GM12875 (cell line): ENCODE measurements at regions not wholly inside any gene's neighbourhood (a gene's known extent, or its start where the extent isn't known, plus 50 kb on each side); places are given as distances from the start of the nearest gene placed in this dataset.
"Not testable (repeated sequence)": the region's sequence is repeated elsewhere in the genome, so short reads cannot be mapped to it uniquely, and the experiment has no call there.

Experiments
- H3K4me3 ChIP-seq: one replicate; pipeline ENCODE4 v1.5.1; 2011; ENCODE audit warnings: low read depth, low read length, control low read depth
- CTCF ChIP-seq: IDR thresholded peaks from 2 replicates; pipeline ENCODE4 v1.5.1; 2011; ENCODE audit warnings: low read depth, mild to moderate bottlenecking, control low read depth, inconsistent platforms, low read length, moderate library complexity, borderline replicate concordance; ENCODE audit not compliant: insufficient read depth

GRCh38 chr5:116727248-116727647, 152.6 kb upstream of the SEMA6A start:
- H3K4me3 ChIP-seq = no peak overlapping the region
- TF ChIP-seq CTCF = no peak

DNA sequence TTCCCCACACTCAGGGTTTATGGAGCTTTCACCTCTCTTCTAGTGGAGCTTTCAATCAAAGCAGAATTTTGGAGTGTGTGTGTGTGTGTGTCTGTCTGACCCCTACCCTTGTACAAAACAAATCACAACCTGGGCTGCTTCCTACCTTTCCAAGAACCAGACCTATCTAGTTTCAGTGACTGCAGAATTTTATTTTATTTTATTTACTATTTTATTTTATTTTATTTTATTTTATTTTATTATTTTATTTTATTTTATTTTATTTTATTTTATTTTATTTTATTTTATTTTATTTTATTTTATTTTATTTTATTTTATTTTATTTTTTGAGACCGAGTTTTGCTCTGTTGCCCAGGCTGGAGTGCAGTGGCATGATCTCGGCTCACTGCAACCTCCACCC, 151.6 kb upstream of the SEMA6A start:
- not testable (repeated sequence) for H3K4me3 ChIP-seq

GRCh38 chr5:116724971-116725370, 150.3 kb upstream of the SEMA6A start:
- H3K4me3 ChIP-seq = no peak overlapping the region
- no peak for TF ChIP-seq CTCF

GRCh38 chr5:116722651-116723050, 148.0 kb upstream of the SEMA6A start:
- no peak overlapping the region for H3K4me3 ChIP-seq
- no peak for TF ChIP-seq CTCF

GRCh38 chr5:116719106-116719505, 144.5 kb upstream of the SEMA6A start:
- TF ChIP-seq CTCF = no peak
- H3K4me3 ChIP-seq = no peak overlapping the region

DNA sequence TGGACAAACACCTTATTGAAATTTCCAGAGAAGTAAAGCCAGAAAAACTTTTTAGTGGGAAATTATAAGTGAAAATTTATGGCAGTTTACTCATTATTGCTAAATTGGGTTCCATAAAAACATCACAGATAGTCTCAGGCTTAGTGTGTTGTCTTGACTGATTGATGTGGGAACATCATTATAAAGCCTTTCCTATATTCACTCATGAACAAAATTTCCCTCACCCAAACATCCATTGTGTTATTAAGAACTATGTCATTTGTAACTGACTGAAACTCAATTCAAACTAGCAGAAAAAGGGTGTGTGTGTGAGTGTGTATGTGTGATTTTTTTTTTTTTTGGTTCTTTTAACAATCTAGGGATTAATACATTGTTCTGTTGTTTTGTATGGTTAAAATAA, 143.7 kb upstream of the SEMA6A start:
- no peak for TF ChIP-seq CTCF
- H3K4me3 ChIP-seq = no peak overlapping the region

DNA sequence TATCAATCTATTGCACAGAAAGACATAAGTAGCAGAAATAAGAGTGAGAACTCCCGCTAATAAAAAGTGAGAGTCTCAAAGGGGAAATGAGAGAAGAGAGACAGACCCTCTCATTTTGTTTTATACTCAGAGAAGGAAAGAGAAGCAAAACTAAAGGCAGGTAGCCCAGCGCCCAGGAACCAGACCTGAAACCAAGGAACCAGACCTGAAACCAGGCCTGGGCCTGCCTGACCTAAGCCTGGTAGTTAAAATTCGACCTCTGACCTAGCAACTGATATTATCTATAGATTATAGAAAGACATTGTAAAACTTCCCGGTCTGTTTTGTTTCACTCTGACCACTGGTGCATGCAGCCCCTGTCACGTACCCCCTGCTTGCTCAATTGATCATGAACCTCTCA, 134.5 kb upstream of the SEMA6A start:
- no peak for TF ChIP-seq CTCF
- no peak overlapping the region for H3K4me3 ChIP-seq

DNA sequence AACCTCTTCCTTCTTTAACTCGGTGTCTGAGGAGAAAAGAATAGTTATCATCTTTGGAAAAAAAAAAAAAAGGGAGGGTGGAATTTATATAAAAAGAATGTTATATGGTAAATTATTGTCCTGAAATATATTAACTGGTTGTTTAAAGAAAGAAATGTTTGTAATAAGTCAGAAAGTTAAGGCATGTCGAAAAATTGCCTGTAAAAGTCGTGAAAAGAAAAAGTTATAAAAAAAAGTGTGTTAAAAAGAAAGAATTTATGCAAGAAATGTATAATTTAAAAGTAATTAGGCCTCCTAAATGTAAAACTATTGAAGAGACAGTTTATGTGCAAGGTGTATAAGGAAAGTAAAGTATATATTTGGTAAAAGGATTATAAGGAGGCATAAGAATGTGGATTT, 130.5 kb upstream of the SEMA6A start:
- H3K4me3 ChIP-seq = not testable (repeated sequence)
